K562 (cell line): ENCODE measurements at regions not wholly inside any gene's neighbourhood (a gene's known extent, or its start where the extent isn't known, plus 50 kb on each side); places are given as distances from the start of the nearest gene placed in this dataset.
A peak's percentile ranks its signal among the peaks of the same experiment; 100 is the strongest.

ENCODE experiments used
- CBX3 ChIP-seq, 2 experiments: IDR thresholded peaks; 1 replicate in 1 of 2; 2 replicates in 1 of 2; pipeline ENCODE4 v1.6.1; 2012; ENCODE audit warnings: inconsistent platforms in 2 of 2, low read length in 2 of 2, borderline replicate concordance in 1 of 2, control low read depth in 1 of 2
- ELK3 ChIP-seq: fragments of 450-650 bp; formaldehyde crosslinking; IDR thresholded peaks from 2 replicates; pipeline ENCODE4 v1.4.0; 2020; ENCODE audit warnings: mild to moderate bottlenecking
- ESRRB ChIP-seq: fragments of 250-450 bp; sonication (Bioruptor Pico); IDR thresholded peaks from 2 replicates; pipeline ENCODE4 v1.5.0; 2020; ENCODE audit warnings: mild to moderate bottlenecking, moderate library complexity, borderline replicate concordance
- ETS1 ChIP-seq: conservative IDR thresholded peaks from 2 replicates; pipeline ENCODE4 v1.6.1; 2011; ENCODE audit warnings: low read depth, mild to moderate bottlenecking, low read length; ENCODE audit not compliant: control insufficient read depth
- GTF3C2 ChIP-seq: IDR thresholded peaks from 3 replicates; pipeline ENCODE4 v1.6.1; 2011; ENCODE audit warnings: borderline replicate concordance, mild to moderate bottlenecking, moderate library complexity; ENCODE audit not compliant: insufficient read length; ENCODE audit errors: extremely low read depth
- HMG20B ChIP-seq: fragments of 250-450 bp; sonication (Bioruptor Pico); IDR thresholded peaks from 2 replicates; pipeline ENCODE4 v1.5.0; 2021; ENCODE audit warnings: mild to moderate bottlenecking
- ID3 ChIP-seq, 2 experiments: fragments of 250-450 bp in 1 of 2; fragments of 450-650 bp in 1 of 2; sonication (Bioruptor Pico) in 1 of 2; IDR thresholded peaks; 2 replicates each; pipeline versions ENCODE4 v1.6.1 to v1.8.0; 2016 to 2021; ENCODE audit warnings: mild to moderate bottlenecking in 2 of 2, moderate library complexity in 2 of 2, missing compliant biosample characterization in 1 of 2, missing genetic modification characterization in 1 of 2
- MAZ ChIP-seq, 2 experiments: fragments of 450-650 bp in 1 of 2; sonication (generic) in 1 of 2; formaldehyde crosslinking; IDR thresholded peaks in 1 of 2; conservative IDR thresholded peaks in 1 of 2; 2 replicates each; pipeline versions ENCODE4 v1.4.0 to v1.5.0; 2020; ENCODE audit warnings: mild to moderate bottlenecking in 1 of 2, missing genetic modification reagents in 1 of 2
- NFYB ChIP-seq: IDR thresholded peaks from 2 replicates; pipeline ENCODE4 v1.6.1; 2011; ENCODE audit warnings: mild to moderate bottlenecking, moderate library complexity; ENCODE audit not compliant: insufficient read length; ENCODE audit errors: extremely low read depth
- PHTF2 ChIP-seq: fragments of 250-450 bp; sonication (Bioruptor Pico); IDR thresholded peaks from 2 replicates; pipeline ENCODE4 v1.5.0; 2021; ENCODE audit warnings: mild to moderate bottlenecking
- PPARD ChIP-seq: fragments of 250-450 bp; sonication (Bioruptor Pico); IDR thresholded peaks from 2 replicates; pipeline ENCODE4 v1.8.0; 2022; ENCODE audit warnings: inconsistent platforms, mild to moderate bottlenecking, moderate library complexity
- SMARCA4 ChIP-seq: fragments of 450-650 bp; IDR thresholded peaks from 2 replicates; pipeline ENCODE4 v1.6.1; 2016
- STAT5B ChIP-seq: fragments of 250-450 bp; sonication (Bioruptor Pico); IDR thresholded peaks from 2 replicates; pipeline ENCODE4 v1.8.0; 2021; ENCODE audit warnings: mild to moderate bottlenecking, inconsistent platforms
- THAP7 ChIP-seq: fragments of 250-450 bp; sonication (Bioruptor Pico); IDR thresholded peaks from 2 replicates; pipeline ENCODE4 v1.5.0; 2021
- ZBTB2 ChIP-seq: fragments of 450-650 bp; IDR thresholded peaks from 2 replicates; pipeline ENCODE4 v1.6.1; 2016; ENCODE audit warnings: antibody characterized with exemption
- ZC3H4 ChIP-seq: sonication (generic); formaldehyde crosslinking; IDR thresholded peaks from 2 replicates; pipeline ENCODE4 v1.9.0; 2021; ENCODE audit warnings: missing genetic modification reagents, borderline replicate concordance
- ZFPM2 ChIP-seq: fragments of 250-450 bp; sonication (Bioruptor Pico); IDR thresholded peaks from 2 replicates; pipeline ENCODE4 v1.5.1; 2022; ENCODE audit warnings: mild to moderate bottlenecking
- ZNF212 ChIP-seq: fragments of 450-650 bp; formaldehyde crosslinking; IDR thresholded peaks from 2 replicates; pipeline ENCODE4 v1.4.0; 2020; ENCODE audit warnings: mild to moderate bottlenecking
- ZNF583 ChIP-seq: fragments of 250-450 bp; sonication (Bioruptor Pico); IDR thresholded peaks from 2 replicates; pipeline ENCODE4 v1.4.0; 2020

GRCh38 chr16:85555719-85556455, 57.2 kb upstream of the GSE1 start (continued):
- TF ChIP-seq THAP7 (CRISPR knock-in tag): no peak
- peak; percentile 51 for TF ChIP-seq SMARCA4
- no peak for TF ChIP-seq ZNF212 (CRISPR knock-in tag)
- no peak for TF ChIP-seq ESRRB (CRISPR knock-in tag)
- TF ChIP-seq ETS1: 0 out of 2 replicates have a peak, but pooled peaks have one; percentile 38
- TF ChIP-seq MAZ (CRISPR knock-in tag; conservative IDR thresholded peaks at IDR 0.05 in 1 of 2, IDR thresholded peaks at IDR 0.05 in 1 of 2): no peak
- no peak for TF ChIP-seq HMG20B (CRISPR knock-in tag)
- no peak for TF ChIP-seq ELK3
- no peak for TF ChIP-seq ZC3H4 (CRISPR knock-in tag)
- 0 out of 3 replicates have a peak, but pooled peaks of 1 of the 2 experiments have one; percentile 14 for TF ChIP-seq CBX3 (IDR thresholded peaks at IDR 0.05; ENCODE audit: borderline replicate concordance in 1 of 2, low read length in 2 of 2)
- TF ChIP-seq ZFPM2 (CRISPR knock-in tag): no peak
- TF ChIP-seq GTF3C2: no peak
- TF ChIP-seq ZBTB2: no peak
- no peak for TF ChIP-seq STAT5B (CRISPR knock-in tag)
- no peak for TF ChIP-seq PPARD (CRISPR knock-in tag)
- TF ChIP-seq PHTF2: no peak
- TF ChIP-seq NFYB: no peak
- TF ChIP-seq ID3 (CRISPR knock-in tag; IDR thresholded peaks at IDR 0.05): no peak
- TF ChIP-seq ID3 (tag; IDR thresholded peaks at IDR 0.05): no peak
- no peak for TF ChIP-seq ZNF583 (CRISPR knock-in tag)
